ENCODE measurements at regions not wholly inside any gene's neighbourhood (a gene's known extent, or its start where the extent isn't known, plus 50 kb on each side); places are given as distances from the start of the nearest gene placed in this dataset.
A peak's percentile ranks its signal among the peaks of the same experiment; 100 is the strongest.

DNA sequence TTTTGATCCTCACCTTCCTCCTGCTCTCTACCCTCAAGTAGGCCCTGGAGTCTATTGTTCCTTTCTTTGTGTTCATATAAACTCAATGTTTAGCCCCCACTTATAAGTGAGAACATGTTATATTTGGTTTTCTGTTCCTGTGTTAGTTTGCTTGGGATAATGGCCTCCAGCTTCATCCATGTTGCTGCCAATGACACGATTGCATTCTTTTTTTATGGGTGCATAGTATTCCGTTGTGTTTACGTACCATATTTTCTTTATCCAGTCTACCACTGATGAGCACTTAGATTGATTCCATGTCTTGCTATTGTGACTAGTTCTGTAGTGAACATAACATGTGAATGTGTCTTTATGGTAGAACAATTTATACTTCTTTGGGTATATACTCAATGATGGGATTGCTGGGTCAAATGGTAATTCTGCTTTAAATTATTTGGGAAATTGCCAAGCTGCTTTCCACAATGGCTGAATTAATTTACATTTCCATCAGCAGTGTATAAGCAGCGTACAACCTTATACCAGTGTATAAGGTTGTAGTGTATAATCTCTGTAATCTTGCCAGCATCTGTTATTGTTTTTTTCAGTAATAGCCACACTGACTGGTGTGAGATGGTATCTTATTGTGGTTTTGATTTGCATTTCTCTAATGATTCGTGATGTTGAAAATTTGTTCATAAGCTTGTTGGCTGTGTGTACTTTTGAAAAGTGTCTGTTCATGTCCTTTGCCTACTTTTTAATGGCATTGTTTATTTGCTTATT is 288.9 kb downstream of the KCNRG start:
- no peak overlapping the region for H3K9ac ChIP-seq (ENCODE audit: low read length)
- H3K9me3 ChIP-seq (ENCODE audit: control insufficient read depth, low read length): no peaks in the 10 kb centered on the region
- DNase-seq (ENCODE audit: low read depth): no peak
- no peaks in the 10 kb centered on the region for H3K36me3 ChIP-seq (ENCODE audit: control insufficient read depth, insufficient read depth, low read length, severe bottlenecking)
- no peaks in the 10 kb centered on the region for H3K27me3 ChIP-seq (replicated peaks; ENCODE audit: control insufficient read depth, insufficient read depth, low read length)
- peaks cover 1% of the 10 kb centered on the region for H3K4me1 ChIP-seq (ENCODE audit: control insufficient read depth, insufficient read depth, low read length)
- H3K4me3 ChIP-seq (ENCODE audit: low read length): no peak overlapping the region

- H3K36me3 ChIP-seq (ENCODE audit: control insufficient read depth, insufficient read depth, low read length, severe bottlenecking): no peaks in the 10 kb centered on the region
- H3K27me3 ChIP-seq (replicated peaks; ENCODE audit: control insufficient read depth, insufficient read depth, low read length): no peaks in the 10 kb centered on the region
- DNase-seq (ENCODE audit: low read depth): no peak
- H3K9me3 ChIP-seq (ENCODE audit: control insufficient read depth, low read length): no peaks in the 10 kb centered on the region
- no peak overlapping the region for H3K4me3 ChIP-seq (ENCODE audit: low read length)
- H3K4me1 ChIP-seq (ENCODE audit: control insufficient read depth, insufficient read depth, low read length): peaks cover 9% of the 10 kb centered on the region
- H3K9ac ChIP-seq (ENCODE audit: low read length): no peak overlapping the region
Observed at GRCh38 chr13:50306156-50306555, 290.9 kb downstream of the KCNRG start.

DNA sequence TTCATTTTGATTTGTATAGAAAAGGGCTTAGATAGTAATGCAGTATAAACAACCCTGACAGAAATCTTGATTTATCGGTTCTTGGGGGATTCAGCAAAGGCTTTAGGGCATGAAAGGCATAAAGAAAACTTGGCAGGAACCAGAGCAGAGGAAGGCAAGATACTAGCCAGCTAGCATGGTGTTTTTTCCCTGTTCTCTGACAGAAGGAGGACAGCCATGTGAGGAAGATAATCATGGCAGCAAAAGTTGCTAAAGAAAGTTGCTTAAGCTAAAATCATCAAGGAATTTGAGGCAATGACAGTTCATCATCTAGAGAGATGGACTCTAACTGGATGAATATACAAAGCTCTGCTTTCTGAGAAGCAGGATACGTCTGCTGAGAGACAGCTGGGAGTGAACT is 294.1 kb downstream of the KCNRG start:
- H3K9me3 ChIP-seq (ENCODE audit: control insufficient read depth, low read length): no peaks in the 10 kb centered on the region
- peaks cover 9% of the 10 kb centered on the region for H3K4me1 ChIP-seq (ENCODE audit: control insufficient read depth, insufficient read depth, low read length)
- no peak for DNase-seq (ENCODE audit: low read depth)
- no peak overlapping the region for H3K9ac ChIP-seq (ENCODE audit: low read length)
- no peaks in the 10 kb centered on the region for H3K27me3 ChIP-seq (replicated peaks; ENCODE audit: control insufficient read depth, insufficient read depth, low read length)
- H3K4me3 ChIP-seq (ENCODE audit: low read length): peak overlapping the region; percentile 9
- no peaks in the 10 kb centered on the region for H3K36me3 ChIP-seq (ENCODE audit: control insufficient read depth, insufficient read depth, low read length, severe bottlenecking)

GRCh38 chr13:50309882-50310594 is 294.8 kb downstream of the KCNRG start:
- H3K4me3 ChIP-seq (ENCODE audit: low read length): no peak overlapping the region
- H3K9ac ChIP-seq (ENCODE audit: low read length): no peak overlapping the region
- peaks cover 9% of the 10 kb centered on the region for H3K4me1 ChIP-seq (ENCODE audit: control insufficient read depth, insufficient read depth, low read length)
- DNase-seq (ENCODE audit: low read depth): no peak
- no peaks in the 10 kb centered on the region for H3K27me3 ChIP-seq (replicated peaks; ENCODE audit: control insufficient read depth, insufficient read depth, low read length)
- no peaks in the 10 kb centered on the region for H3K36me3 ChIP-seq (ENCODE audit: control insufficient read depth, insufficient read depth, low read length, severe bottlenecking)
- H3K9me3 ChIP-seq (ENCODE audit: control insufficient read depth, low read length): no peaks in the 10 kb centered on the region

GRCh38 chr13:50310734-50311133 is 295.5 kb downstream of the KCNRG start:
- H3K4me1 ChIP-seq (ENCODE audit: control insufficient read depth, insufficient read depth, low read length): peaks cover 9% of the 10 kb centered on the region

DNA sequence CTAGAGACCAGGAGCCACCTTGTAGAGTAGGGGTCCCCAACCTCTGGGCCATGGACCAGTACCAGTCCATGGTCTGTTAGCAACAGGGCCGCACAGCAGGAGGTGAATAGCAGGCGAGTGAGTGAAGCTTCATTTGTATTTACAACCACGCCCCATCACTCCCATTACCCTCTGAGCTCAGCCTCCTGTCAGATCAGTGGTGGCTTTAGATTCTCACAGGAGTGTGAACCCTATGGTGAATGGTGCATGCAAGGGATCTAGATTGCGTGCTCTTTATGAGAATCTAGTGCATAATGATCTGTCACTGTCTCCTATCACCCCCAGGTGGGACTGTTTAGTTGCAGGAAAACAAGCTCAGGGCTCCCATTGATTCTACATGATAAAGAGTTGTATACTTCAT is 303.6 kb downstream of the KCNRG start:
- H3K4me1 ChIP-seq (ENCODE audit: control insufficient read depth, insufficient read depth, low read length): peaks cover 17% of the 10 kb centered on the region
- no peak overlapping the region for H3K9ac ChIP-seq (ENCODE audit: low read length)
- no peaks in the 10 kb centered on the region for H3K27me3 ChIP-seq (replicated peaks; ENCODE audit: control insufficient read depth, insufficient read depth, low read length)
- H3K4me3 ChIP-seq (ENCODE audit: low read length): no peak overlapping the region
- no peaks in the 10 kb centered on the region for H3K36me3 ChIP-seq (ENCODE audit: control insufficient read depth, insufficient read depth, low read length, severe bottlenecking)
- H3K9me3 ChIP-seq (ENCODE audit: control insufficient read depth, low read length): peaks cover 7% of the 10 kb centered on the region
- DNase-seq (ENCODE audit: low read depth): no peak

More at GRCh38 chr13:50310734-50311133, 295.5 kb downstream of the KCNRG start:
- H3K27me3 ChIP-seq (replicated peaks; ENCODE audit: control insufficient read depth, insufficient read depth, low read length): no peaks in the 10 kb centered on the region
- no peaks in the 10 kb centered on the region for H3K36me3 ChIP-seq (ENCODE audit: control insufficient read depth, insufficient read depth, low read length, severe bottlenecking)
- no peak for DNase-seq (ENCODE audit: low read depth)
- no peak overlapping the region for H3K9ac ChIP-seq (ENCODE audit: low read length)
- H3K9me3 ChIP-seq (ENCODE audit: control insufficient read depth, low read length): no peaks in the 10 kb centered on the region
- H3K4me3 ChIP-seq (ENCODE audit: low read length): no peak overlapping the region

GRCh38 chr13:50319635-50320255 is 304.5 kb downstream of the KCNRG start:
- H3K4me1 ChIP-seq (ENCODE audit: control insufficient read depth, insufficient read depth, low read length): peaks cover 17% of the 10 kb centered on the region
- no peak overlapping the region for H3K4me3 ChIP-seq (ENCODE audit: low read length)
- H3K36me3 ChIP-seq (ENCODE audit: control insufficient read depth, insufficient read depth, low read length, severe bottlenecking): no peaks in the 10 kb centered on the region
- no peaks in the 10 kb centered on the region for H3K27me3 ChIP-seq (replicated peaks; ENCODE audit: control insufficient read depth, insufficient read depth, low read length)
- H3K9me3 ChIP-seq (ENCODE audit: control insufficient read depth, low read length): peaks cover 7% of the 10 kb centered on the region
- H3K9ac ChIP-seq (ENCODE audit: low read length): no peak overlapping the region
- peak; percentile 52 for DNase-seq (ENCODE audit: low read depth)

DNA sequence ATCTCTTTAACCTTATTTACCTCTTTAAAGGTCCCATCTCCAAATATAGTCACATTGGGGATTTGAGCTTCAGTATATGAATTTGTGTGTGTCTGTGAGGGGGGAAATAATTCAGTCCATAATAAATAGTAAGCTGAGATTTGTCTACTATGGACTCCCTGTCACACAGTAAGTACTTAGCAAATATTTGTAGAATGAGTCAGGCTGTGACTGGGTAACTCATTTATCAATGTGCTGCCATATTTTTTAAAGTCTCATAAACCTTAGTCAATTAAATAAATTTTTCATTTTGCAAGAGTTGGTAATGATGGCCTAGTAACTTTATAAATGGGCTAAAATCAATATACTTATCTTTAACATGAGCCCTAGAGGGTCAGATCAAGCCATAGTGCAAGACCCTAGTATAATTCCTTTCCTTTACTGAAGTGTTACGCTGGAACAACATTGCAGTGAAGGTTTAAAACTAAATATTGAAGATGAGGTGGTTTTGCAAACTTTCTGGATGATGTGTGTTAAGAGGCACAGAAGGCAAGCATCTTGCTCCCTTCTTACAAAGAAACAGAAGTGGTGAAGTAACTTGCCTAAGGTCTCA is 305.1 kb downstream of the KCNRG start:
- Histone ChIP-seq H3K9me3 (ENCODE audit: control insufficient read depth, low read length) (peaks cover 7% of the 10 kb centered on the region), H3K27me3 (replicated peaks; ENCODE audit: control insufficient read depth, insufficient read depth, low read length) (no peaks in the 10 kb centered on the region), H3K4me3 (ENCODE audit: low read length) (no peak overlapping the region), H3K36me3 (ENCODE audit: control insufficient read depth, insufficient read depth, low read length, severe bottlenecking) (no peaks in the 10 kb centered on the region), H3K4me1 (ENCODE audit: control insufficient read depth, insufficient read depth, low read length) (peaks cover 17% of the 10 kb centered on the region), H3K9ac (ENCODE audit: low read length) (no peak overlapping the region)
- DNase-seq (ENCODE audit: low read depth): no peak

DNA sequence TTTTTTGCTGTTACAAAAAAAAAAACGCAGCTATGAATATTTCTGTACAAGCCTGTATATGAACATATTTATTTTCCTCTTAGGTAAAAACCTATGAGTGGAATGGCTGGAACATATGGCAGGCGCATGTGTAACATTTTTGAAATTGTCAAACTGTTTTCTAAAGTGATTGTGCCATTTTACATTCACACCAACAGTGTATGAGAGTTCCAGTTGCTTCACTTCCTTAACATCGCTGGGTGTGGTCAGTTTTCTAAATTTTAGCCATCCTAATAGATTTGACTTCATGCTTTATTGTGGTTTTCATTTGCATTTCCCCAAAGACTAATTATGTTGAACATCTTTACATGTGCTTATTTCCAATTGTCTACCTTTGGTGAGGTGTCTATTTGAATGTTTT is 306.8 kb downstream of the KCNRG start:
- peaks cover 7% of the 10 kb centered on the region for H3K9me3 ChIP-seq (ENCODE audit: control insufficient read depth, low read length)
- H3K27me3 ChIP-seq (replicated peaks; ENCODE audit: control insufficient read depth, insufficient read depth, low read length): no peaks in the 10 kb centered on the region
- DNase-seq (ENCODE audit: low read depth): no peak
- no peak overlapping the region for H3K4me3 ChIP-seq (ENCODE audit: low read length)
- H3K9ac ChIP-seq (ENCODE audit: low read length): no peak overlapping the region
- H3K36me3 ChIP-seq (ENCODE audit: control insufficient read depth, insufficient read depth, low read length, severe bottlenecking): no peaks in the 10 kb centered on the region
- peaks cover 17% of the 10 kb centered on the region for H3K4me1 ChIP-seq (ENCODE audit: control insufficient read depth, insufficient read depth, low read length)

DNA sequence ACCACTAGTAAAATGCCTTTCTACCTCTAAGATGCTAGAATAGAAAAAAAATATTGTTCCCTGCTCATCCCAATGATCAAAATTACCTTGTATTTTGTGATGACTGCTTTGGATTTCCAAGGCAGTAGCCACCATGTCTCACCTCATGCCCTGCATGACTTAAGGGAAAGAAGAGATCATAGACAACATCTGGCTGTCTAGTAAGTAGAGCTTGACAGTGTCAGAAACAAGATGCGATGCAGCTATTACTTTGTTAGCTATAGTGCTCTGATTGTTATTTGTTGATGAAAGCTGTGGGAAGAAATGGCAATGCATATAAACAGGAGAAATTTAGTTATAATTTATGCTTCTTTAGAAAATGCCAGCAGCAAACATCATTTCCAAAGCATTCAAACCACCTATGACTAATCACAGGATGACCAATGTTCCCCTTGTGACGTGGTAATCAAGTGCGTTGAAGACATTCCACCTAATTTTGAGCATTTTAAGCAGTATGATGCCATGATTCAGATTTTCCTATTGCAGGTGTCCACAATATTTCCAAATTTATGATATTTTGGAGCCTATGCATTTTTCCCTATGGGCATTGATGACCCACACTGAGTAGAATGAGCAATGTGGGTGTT is 308.3 kb downstream of the KCNRG start:
- H3K4me3 ChIP-seq (ENCODE audit: low read length): no peak overlapping the region

DNA sequence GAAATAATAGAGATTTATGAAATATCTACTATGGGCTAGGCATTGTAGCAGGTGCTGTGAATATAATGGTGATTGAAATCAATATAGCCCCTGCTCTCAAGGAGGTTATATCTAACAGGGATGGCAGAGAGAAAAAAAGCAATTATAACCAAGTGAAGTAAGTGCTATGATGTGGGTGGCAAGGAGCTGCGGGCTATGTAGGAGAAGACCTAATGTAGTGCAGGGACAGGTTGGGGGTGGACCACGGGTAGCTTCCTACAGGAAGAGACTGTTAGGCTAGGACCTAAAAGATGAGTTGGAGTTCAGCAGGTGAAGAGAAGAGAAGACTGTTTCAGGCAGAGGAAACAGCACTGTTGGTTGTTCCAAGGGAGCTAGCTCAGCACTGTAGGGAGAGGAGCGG is 311.0 kb downstream of the KCNRG start:
- no peaks in the 10 kb centered on the region for H3K4me1 ChIP-seq (ENCODE audit: control insufficient read depth, insufficient read depth, low read length)
- no peak overlapping the region for H3K4me3 ChIP-seq (ENCODE audit: low read length)
- no peak for DNase-seq (ENCODE audit: low read depth)
- peaks cover 7% of the 10 kb centered on the region for H3K9me3 ChIP-seq (ENCODE audit: control insufficient read depth, low read length)
- H3K27me3 ChIP-seq (replicated peaks; ENCODE audit: control insufficient read depth, insufficient read depth, low read length): no peaks in the 10 kb centered on the region
- no peaks in the 10 kb centered on the region for H3K36me3 ChIP-seq (ENCODE audit: control insufficient read depth, insufficient read depth, low read length, severe bottlenecking)
- H3K9ac ChIP-seq (ENCODE audit: low read length): no peak overlapping the region

More for the DNA sequence above, 308.3 kb downstream of the KCNRG start:
- H3K9ac ChIP-seq (ENCODE audit: low read length): no peak overlapping the region
- H3K27me3 ChIP-seq (replicated peaks; ENCODE audit: control insufficient read depth, insufficient read depth, low read length): no peaks in the 10 kb centered on the region
- peak; percentile 69 for DNase-seq (ENCODE audit: low read depth)
- peaks cover 17% of the 10 kb centered on the region for H3K4me1 ChIP-seq (ENCODE audit: control insufficient read depth, insufficient read depth, low read length)
- no peaks in the 10 kb centered on the region for H3K36me3 ChIP-seq (ENCODE audit: control insufficient read depth, insufficient read depth, low read length, severe bottlenecking)
- H3K9me3 ChIP-seq (ENCODE audit: control insufficient read depth, low read length): peaks cover 7% of the 10 kb centered on the region
